DMS 273 (cell line): ENCODE measurements at regions not wholly inside any gene's neighbourhood (a gene's known extent, or its start where the extent isn't known, plus 50 kb on each side); places are given as distances from the start of the nearest gene placed in this dataset.
"Not testable (repeated sequence)": the region's sequence is repeated elsewhere in the genome, so short reads cannot be mapped to it uniquely, and the experiment has no call there.

Experiments used
- DNase-seq: peaks from one replicate; lab custom pipeline; 2025; ENCODE audit not compliant: unreplicated experiment; lab: John Stamatoyannopoulos, UW

- DNase-seq = peak; percentile 23
These were observed 1154.5 kb upstream of the CHAC2 start for GRCh38 chr2:52613064-52613463.

GRCh38 chr2:52611759-52612158 is 1155.8 kb upstream of the CHAC2 start:
- no peak for DNase-seq

GRCh38 chr2:52608030-52608429 is 1159.6 kb upstream of the CHAC2 start:
- DNase-seq = no peak

GRCh38 chr2:52597346-52597745 is 1170.3 kb upstream of the CHAC2 start:
- DNase-seq = no peak

- DNase-seq = no peak
These were observed 1173.6 kb upstream of the CHAC2 start for GRCh38 chr2:52594026-52594425.

- DNase-seq = not testable (repeated sequence)
These were observed 1183.5 kb upstream of the CHAC2 start for GRCh38 chr2:52584071-52584470.

GRCh38 chr2:52572469-52572894 is 1195.1 kb upstream of the CHAC2 start:
- DNase-seq = no peak

GRCh38 chr2:52571380-52572347 is 1195.9 kb upstream of the CHAC2 start:
- no peak for DNase-seq

GRCh38 chr2:52570716-52571115 is 1196.9 kb upstream of the CHAC2 start:
- no peak for DNase-seq

- DNase-seq = no peak
These were observed 1204.5 kb upstream of the CHAC2 start for GRCh38 chr2:52563151-52563550.

- DNase-seq = no peak
These were observed 1209.3 kb upstream of the CHAC2 start for GRCh38 chr2:52558265-52558664.

- no peak for DNase-seq
These were observed 1225.3 kb upstream of the CHAC2 start for GRCh38 chr2:52542297-52542696.

- DNase-seq = no peak
These were observed 1228.3 kb upstream of the CHAC2 start for GRCh38 chr2:52539026-52539970.

- DNase-seq = no peak
These were observed 1230.0 kb upstream of the CHAC2 start for GRCh38 chr2:52537588-52537987.

GRCh38 chr2:52536929-52537460 is 1230.6 kb upstream of the CHAC2 start:
- no peak for DNase-seq

- DNase-seq = no peak
These were observed 1234.6 kb upstream of the CHAC2 start for GRCh38 chr2:52532956-52533355.

GRCh38 chr2:52526735-52527134 is 1240.9 kb upstream of the CHAC2 start:
- DNase-seq = no peak

GRCh38 chr2:52520644-52521043 is 1247.0 kb upstream of the CHAC2 start:
- DNase-seq = no peak

- no peak for DNase-seq
These were observed 1248.9 kb upstream of the CHAC2 start for GRCh38 chr2:52518678-52519077.

GRCh38 chr2:52512760-52513159 is 1254.8 kb upstream of the CHAC2 start:
- DNase-seq = no peak

- DNase-seq = no peak
These were observed 1257.2 kb upstream of the CHAC2 start for GRCh38 chr2:52510432-52510831.
